LNCAP (cell line): ENCODE measurements at regions not wholly inside any gene's neighbourhood (a gene's known extent, or its start where the extent isn't known, plus 50 kb on each side); places are given as distances from the start of the nearest gene placed in this dataset.

Experiments
- TF ChIP-seq, protein P1 (sequence below): fragments of 450-650 bp; IDR thresholded peaks from 2 replicates; pipeline ENCODE4 v1.5.1; 2017; ENCODE audit warnings: mild to moderate bottlenecking

DNA sequence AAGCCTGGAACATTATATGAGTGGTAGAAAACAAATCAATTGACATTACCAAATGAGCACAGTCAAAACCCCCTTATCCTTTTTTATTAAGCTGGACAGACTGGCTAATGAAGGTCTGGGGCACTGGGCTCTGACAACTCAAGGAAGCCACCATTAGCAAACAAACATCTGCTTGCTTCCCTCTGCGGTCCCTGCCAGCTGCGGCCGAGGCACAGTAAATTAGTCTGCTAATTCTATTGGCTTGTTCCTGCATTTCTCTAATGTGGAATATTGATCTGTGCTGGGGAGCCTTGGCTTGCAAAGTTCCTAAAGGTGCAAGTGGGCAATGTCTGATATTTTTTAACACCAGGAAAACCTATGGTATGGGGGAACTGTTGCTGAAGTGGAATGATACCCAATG is 300.3 kb downstream of the MTX2 start:
- TF ChIP-seq, protein P1, sequence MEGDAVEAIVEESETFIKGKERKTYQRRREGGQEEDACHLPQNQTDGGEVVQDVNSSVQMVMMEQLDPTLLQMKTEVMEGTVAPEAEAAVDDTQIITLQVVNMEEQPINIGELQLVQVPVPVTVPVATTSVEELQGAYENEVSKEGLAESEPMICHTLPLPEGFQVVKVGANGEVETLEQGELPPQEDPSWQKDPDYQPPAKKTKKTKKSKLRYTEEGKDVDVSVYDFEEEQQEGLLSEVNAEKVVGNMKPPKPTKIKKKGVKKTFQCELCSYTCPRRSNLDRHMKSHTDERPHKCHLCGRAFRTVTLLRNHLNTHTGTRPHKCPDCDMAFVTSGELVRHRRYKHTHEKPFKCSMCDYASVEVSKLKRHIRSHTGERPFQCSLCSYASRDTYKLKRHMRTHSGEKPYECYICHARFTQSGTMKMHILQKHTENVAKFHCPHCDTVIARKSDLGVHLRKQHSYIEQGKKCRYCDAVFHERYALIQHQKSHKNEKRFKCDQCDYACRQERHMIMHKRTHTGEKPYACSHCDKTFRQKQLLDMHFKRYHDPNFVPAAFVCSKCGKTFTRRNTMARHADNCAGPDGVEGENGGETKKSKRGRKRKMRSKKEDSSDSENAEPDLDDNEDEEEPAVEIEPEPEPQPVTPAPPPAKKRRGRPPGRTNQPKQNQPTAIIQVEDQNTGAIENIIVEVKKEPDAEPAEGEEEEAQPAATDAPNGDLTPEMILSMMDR, result no peak

- TF ChIP-seq, protein P1, result no peak
Measured at GRCh38 chr2:176573612-176574483, 304.6 kb downstream of the MTX2 start.

DNA sequence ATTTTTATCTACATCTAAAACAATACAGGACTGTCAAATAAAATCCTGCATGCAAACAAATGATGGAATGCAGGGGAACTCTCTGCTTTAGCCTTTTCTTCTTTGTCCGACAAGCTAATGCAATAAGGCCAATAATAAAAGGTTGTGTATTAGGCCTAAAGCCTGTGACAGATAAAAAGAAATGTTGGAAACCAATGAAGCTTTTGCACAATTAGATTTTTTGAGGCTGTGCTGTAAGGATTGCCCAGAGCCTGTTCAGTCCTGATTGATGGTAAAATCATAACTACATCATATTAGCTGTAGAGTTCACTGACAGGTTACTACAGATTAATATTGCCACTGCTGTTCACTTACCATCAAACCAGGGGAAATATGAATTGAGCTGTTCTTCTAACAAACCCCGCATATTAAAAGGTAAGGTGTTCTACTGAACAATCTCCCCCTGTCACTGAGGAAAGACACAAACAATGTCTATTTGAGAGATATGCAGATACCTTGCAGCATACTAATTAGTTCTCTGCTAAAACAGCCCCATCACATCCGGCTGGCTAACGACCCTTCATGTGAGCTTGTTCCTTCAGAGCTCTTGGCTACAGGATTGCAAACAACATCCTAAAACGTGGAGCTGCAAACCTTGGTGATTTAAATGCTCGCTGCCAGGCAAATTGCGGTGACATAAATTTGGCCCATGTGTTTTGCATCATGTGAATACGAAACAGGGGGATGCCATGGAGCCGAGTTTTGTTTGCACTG is 305.4 kb downstream of the MTX2 start:
- TF ChIP-seq, protein P1, result no peak

DNA sequence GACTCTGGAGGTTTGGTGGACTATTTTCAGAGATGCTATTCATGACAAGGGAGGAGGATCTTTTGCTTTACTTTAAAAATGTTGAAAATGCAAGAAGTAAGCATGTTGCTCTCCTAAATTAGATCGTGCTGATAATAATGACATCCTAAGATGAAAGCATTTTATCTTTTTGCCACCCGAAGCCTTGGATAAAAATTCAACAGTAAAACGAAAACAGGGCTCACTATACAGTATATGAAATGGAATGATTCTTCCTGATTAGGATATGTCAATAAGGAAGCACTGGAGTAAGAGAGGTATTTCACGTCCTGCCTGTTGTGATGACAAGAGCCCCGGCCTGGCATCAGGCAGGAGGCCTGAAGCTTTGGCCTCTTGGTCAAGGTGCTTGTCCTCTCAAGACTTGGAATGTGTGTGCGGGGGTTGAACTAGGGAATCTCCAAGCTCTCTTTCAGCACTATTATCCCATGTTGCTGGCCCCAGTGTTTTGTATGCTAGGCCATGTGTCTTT is 306.0 kb downstream of the MTX2 start:
- TF ChIP-seq, protein P1, result no peak

- TF ChIP-seq, protein P1, result no peak
Measured at GRCh38 chr2:176577054-176577453, 307.8 kb downstream of the MTX2 start.

DNA sequence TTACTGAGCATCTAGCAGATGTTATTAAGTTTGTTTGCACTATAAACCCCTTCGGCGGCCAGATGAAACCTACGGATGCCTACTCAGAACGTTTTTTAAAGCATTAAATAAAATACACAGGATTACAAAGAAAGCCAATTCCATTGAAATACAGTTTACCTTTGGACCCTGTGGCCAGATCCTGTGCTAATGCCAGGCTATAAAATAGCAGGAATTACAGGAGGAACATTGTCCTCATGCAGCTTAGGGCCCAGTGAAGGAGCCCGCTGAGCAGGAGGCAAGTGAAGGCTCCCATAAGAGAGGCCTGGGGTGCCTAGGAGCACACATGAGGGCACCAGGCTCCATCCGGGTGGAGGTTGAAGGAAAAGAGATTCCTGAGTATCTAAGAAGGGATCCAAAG is 310.4 kb downstream of the MTX2 start:
- TF ChIP-seq, protein P1, result no peak

GRCh38 chr2:176581557-176582165 is 312.4 kb downstream of the MTX2 start:
- TF ChIP-seq, protein P1, result no peak
